ENCODE measurements at regions not wholly inside any gene's neighbourhood (a gene's known extent, or its start where the extent isn't known, plus 50 kb on each side); places are given as distances from the start of the nearest gene placed in this dataset.

DNA sequence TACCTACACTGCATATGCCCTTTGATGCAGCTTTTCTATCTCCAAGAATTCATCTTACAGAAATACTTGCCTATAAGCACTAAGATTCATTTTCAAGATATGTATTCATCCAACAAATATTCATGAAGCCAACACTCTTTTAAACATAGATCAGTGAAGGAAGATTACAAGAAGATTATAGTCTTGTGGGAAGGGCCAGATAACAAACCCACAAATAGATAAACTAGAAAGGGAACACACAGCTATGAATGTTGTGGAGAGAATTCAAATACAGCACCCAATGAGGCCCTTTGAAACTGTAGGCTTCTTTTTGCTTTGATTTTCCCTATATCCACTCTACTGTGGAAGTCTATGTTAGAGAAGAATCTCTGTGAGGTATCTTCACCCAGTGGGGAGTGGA, 186.7 kb upstream of the RBMS1 start:
- TF ChIP-seq ZNF274 (IDR thresholded peaks at IDR 0.05; ENCODE audit: low read depth, low read length) (no peak), YY1 (IDR thresholded peaks at IDR 0.05; ENCODE audit: insufficient read depth, insufficient read length) (no peak), SUZ12 (IDR thresholded peaks at IDR 0.05; ENCODE audit: extremely low read depth, insufficient read depth, insufficient read length) (no peak)
